Upper lobe of right lung (tissue), 1 donor: ENCODE measurements at regions not wholly inside any gene's neighbourhood (a gene's known extent, or its start where the extent isn't known, plus 50 kb on each side); places are given as distances from the start of the nearest gene placed in this dataset.

Source experiments
- ATAC-seq: fragments of 200-7000 bp; cut with Tn5 transposase; one replicate; pipeline ENCODE4 v1.9.1; 2020; ENCODE audit warnings: mild to moderate bottlenecking, moderate library complexity
- DNase-seq: peaks from one replicate; pipeline ENCODE4 v3.0.0-alpha.2; 2020
- H3K27ac ChIP-seq: fragments of 200-600 bp; one replicate; pipeline ENCODE4 v1.8.0; 2022
- H3K27me3 ChIP-seq: fragments of 200-600 bp; one replicate; pipeline ENCODE4 v1.8.0; 2022; ENCODE audit warnings: mild to moderate bottlenecking
- H3K36me3 ChIP-seq: fragments of 200-600 bp; one replicate; pipeline ENCODE4 v1.8.0; 2022
- H3K4me1 ChIP-seq: fragments of 200-600 bp; one replicate; pipeline ENCODE4 v1.8.0; 2022
- H3K4me3 ChIP-seq: fragments of 200-600 bp; one replicate; pipeline ENCODE4 v1.8.0; 2022; ENCODE audit warnings: mild to moderate bottlenecking
- H3K9me3 ChIP-seq: fragments of 200-600 bp; one replicate; pipeline ENCODE4 v1.8.0; 2022
- intact Hi-C: fragments of 100-400 bp; cut with DNase I; formaldehyde crosslinking; loops from one replicate; pipeline ENCODE4 v1.11.0; 2022
- TF ChIP-seq, protein P1 (sequence below): fragments of 200-600 bp; IDR thresholded peaks from one replicate; pipeline ENCODE4 v1.8.0; 2022; ENCODE audit warnings: antibody characterized with exemption
- donor health status: DM: no; HTN: yes; CAD: no; lungs with severe emphysema.

DNA sequence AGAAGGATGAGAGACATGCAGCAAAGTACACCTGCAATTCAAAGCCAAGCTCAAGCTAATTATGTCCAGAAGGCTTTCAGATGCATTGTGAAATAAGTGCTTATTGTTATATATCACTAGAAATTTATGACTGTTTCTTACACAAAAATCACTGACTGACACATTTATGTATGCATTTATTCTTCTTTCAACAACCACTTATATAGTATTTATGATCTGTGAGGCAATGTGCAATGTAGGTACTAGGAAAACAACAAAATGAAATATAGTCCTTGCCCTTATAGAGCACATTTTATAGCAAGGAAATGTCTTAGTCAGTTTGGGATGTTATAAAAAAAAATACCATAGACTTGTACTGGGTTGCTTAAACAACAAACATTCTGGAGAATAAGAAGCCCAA, 167.6 kb downstream of the YIPF5 start:
- Histone ChIP-seq H3K9me3 (no peaks in the 10 kb centered on the region), H3K4me3 (no peak overlapping the region), H3K27ac (no peak overlapping the region), H3K27me3 (no peaks in the 10 kb centered on the region), H3K4me1 (no peaks in the 10 kb centered on the region), H3K36me3 (no peaks in the 10 kb centered on the region)
- DNase-seq (no peak), ATAC-seq (no peak)
- intact Hi-C loops: no loop called here
- TF ChIP-seq, protein P1, sequence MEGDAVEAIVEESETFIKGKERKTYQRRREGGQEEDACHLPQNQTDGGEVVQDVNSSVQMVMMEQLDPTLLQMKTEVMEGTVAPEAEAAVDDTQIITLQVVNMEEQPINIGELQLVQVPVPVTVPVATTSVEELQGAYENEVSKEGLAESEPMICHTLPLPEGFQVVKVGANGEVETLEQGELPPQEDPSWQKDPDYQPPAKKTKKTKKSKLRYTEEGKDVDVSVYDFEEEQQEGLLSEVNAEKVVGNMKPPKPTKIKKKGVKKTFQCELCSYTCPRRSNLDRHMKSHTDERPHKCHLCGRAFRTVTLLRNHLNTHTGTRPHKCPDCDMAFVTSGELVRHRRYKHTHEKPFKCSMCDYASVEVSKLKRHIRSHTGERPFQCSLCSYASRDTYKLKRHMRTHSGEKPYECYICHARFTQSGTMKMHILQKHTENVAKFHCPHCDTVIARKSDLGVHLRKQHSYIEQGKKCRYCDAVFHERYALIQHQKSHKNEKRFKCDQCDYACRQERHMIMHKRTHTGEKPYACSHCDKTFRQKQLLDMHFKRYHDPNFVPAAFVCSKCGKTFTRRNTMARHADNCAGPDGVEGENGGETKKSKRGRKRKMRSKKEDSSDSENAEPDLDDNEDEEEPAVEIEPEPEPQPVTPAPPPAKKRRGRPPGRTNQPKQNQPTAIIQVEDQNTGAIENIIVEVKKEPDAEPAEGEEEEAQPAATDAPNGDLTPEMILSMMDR: no peak

DNA sequence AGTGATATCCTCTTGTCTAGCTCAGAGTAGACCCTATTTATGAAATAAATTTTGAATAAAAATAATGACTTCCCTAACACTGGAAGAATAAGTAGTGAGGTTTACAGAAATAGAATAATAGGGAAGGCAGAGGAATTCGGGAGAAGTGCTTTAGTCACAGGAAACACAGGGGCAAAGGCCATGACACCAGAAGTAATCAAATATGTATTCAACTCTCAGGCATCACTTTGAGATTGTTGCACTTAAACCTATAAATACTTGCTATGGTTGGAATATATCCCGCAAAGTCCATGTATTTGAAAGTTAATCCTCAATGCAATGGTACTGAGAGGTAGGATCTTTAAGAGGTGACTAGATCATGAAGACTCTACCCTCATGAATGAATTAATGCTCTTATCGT, 166.8 kb downstream of the YIPF5 start:
- Histone ChIP-seq H3K27me3 (no peaks in the 10 kb centered on the region), H3K27ac (no peak overlapping the region), H3K4me1 (no peaks in the 10 kb centered on the region), H3K36me3 (no peaks in the 10 kb centered on the region), H3K9me3 (no peaks in the 10 kb centered on the region), H3K4me3 (no peak overlapping the region)
- ATAC-seq: no peak
- TF ChIP-seq, protein P1: no peak
- no peak for DNase-seq
- intact Hi-C loops: no loop called here

DNA sequence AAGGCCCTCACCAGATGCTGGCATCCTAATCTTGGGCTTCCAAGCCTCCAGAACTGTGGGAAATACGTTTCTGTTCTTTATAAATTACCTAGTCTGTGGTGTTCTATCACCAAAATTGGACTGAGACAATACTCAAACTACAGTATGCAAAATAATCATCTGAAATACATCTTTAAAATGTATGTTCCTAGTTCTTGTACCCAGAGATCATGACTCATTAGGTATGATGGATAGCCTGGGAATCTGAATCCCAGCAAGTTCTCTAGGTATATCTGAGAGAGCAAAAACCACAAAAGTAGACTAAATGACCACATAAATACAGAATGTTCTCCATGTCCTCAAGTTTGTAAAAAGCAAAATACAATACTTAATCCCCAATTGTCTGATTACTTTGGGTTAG, 166.3 kb downstream of the YIPF5 start:
- ATAC-seq (no peak), DNase-seq (no peak)
- H3K27ac ChIP-seq: no peak overlapping the region
- H3K9me3 ChIP-seq: no peaks in the 10 kb centered on the region
- TF ChIP-seq, protein P1: no peak
- H3K4me1 ChIP-seq: no peaks in the 10 kb centered on the region
- no peak overlapping the region for H3K4me3 ChIP-seq
- intact Hi-C loops: no loop called here
- H3K36me3 ChIP-seq: no peaks in the 10 kb centered on the region
- H3K27me3 ChIP-seq: no peaks in the 10 kb centered on the region

DNA sequence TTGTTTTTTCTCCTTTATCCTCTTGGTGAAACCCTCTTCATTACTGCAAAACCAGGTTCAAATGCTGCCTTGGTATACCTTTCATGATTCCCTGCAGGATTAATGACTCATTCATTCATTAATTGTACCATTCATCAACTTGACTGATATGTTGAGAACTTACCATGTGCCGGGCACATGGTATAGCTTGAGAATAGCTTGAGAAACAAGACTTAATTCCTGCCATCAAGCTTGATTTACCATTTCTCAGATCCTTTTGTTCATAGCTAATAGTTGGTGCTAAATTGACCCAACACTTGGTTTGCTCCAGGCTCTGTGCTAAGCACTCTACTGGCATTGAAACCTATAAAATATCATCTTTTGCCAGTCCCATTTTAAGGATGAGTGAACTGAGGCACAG, 165.7 kb downstream of the YIPF5 start:
- H3K36me3 ChIP-seq: no peaks in the 10 kb centered on the region
- no peaks in the 10 kb centered on the region for H3K27me3 ChIP-seq
- H3K4me3 ChIP-seq: no peak overlapping the region
- ATAC-seq (no peak), DNase-seq (no peak)
- TF ChIP-seq, protein P1: no peak
- no peaks in the 10 kb centered on the region for H3K9me3 ChIP-seq
- intact Hi-C loops: no loop called here
- H3K27ac ChIP-seq: no peak overlapping the region
- no peaks in the 10 kb centered on the region for H3K4me1 ChIP-seq

DNA sequence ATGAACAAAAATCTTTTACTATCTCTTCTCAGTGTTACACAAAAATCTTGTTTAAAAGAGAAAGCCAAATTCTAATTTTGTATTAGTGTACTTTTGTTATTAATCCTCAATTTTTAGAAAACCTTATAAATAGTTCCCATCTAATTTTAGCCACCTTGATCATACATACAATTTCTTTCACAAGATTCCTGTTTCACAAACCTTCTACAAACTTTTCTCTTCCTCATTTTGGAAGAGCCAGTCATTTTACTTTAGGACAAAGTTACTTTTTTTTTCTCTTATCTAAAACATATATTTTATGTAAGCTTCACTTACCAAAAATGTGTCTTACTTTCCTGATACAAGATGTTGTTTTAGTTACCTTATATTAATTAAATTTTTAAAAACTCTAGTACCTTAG, 161.3 kb downstream of the YIPF5 start:
- DNase-seq: no peak
- Histone ChIP-seq H3K27me3 (no peaks in the 10 kb centered on the region), H3K4me3 (no peak overlapping the region), H3K4me1 (no peaks in the 10 kb centered on the region), H3K9me3 (no peaks in the 10 kb centered on the region), H3K36me3 (no peaks in the 10 kb centered on the region), H3K27ac (no peak overlapping the region)
- TF ChIP-seq, protein P1: no peak
- intact Hi-C loops: no loop called here
- no peak for ATAC-seq

DNA sequence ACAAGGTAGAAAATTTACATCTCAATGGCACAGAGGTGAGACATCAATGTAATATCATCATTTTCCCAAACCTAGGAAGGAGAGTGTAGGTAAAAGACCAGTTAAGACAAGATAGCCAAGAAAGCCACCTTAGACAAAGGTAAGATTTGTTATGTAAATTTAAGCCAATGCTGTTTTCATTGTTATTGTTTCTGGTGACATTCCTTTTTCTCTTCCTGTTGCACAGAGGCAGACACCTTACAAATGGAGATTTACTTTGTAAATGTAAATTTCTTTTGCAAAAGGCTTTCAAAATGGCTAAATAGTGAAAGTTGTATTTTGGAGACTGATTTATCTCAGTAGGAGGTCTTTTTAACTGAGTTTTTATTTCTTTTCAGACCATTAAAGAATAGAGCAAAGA, 159.1 kb downstream of the YIPF5 start:
- TF ChIP-seq, protein P1: no peak

More for the DNA sequence above, 159.1 kb downstream of the YIPF5 start:
- ATAC-seq (no peak), DNase-seq (no peak)
- Histone ChIP-seq H3K27ac (no peak overlapping the region), H3K36me3 (no peaks in the 10 kb centered on the region), H3K27me3 (no peaks in the 10 kb centered on the region), H3K4me1 (no peaks in the 10 kb centered on the region), H3K9me3 (no peaks in the 10 kb centered on the region), H3K4me3 (no peak overlapping the region)
- intact Hi-C loops: no loop called here
